Gastroesophageal sphincter (tissue), 3 donors: ENCODE measurements at regions not wholly inside any gene's neighbourhood (a gene's known extent, or its start where the extent isn't known, plus 50 kb on each side); places are given as distances from the start of the nearest gene placed in this dataset.

ENCODE experiments used
- POLR2A ChIP-seq, 2 donors: fragments of 450-650 bp; IDR thresholded peaks; one replicate each; pipeline ENCODE4 v1.6.1; 2017; ENCODE audit warnings: antibody characterized with exemption in 2 of 2, mild to moderate bottlenecking in 2 of 2, moderate library complexity in 1 of 2
- POLR2AphosphoS5 ChIP-seq: sonication (generic); formaldehyde crosslinking; IDR thresholded peaks from one replicate; pipeline ENCODE4 v1.6.1; 2017; ENCODE audit warnings: antibody characterized with exemption
- TF ChIP-seq, protein P1 (sequence below), 4 experiments: fragments of 200-600 bp in 2 of 4; fragments of 450-650 bp in 2 of 4; sonication (generic) in 1 of 4; IDR thresholded peaks; one replicate each; pipeline ENCODE4 v1.5.1; 2017 to 2019; ENCODE audit warnings: antibody characterized with exemption in 4 of 4, mild to moderate bottlenecking in 2 of 4, moderate library complexity in 2 of 4

DNA sequence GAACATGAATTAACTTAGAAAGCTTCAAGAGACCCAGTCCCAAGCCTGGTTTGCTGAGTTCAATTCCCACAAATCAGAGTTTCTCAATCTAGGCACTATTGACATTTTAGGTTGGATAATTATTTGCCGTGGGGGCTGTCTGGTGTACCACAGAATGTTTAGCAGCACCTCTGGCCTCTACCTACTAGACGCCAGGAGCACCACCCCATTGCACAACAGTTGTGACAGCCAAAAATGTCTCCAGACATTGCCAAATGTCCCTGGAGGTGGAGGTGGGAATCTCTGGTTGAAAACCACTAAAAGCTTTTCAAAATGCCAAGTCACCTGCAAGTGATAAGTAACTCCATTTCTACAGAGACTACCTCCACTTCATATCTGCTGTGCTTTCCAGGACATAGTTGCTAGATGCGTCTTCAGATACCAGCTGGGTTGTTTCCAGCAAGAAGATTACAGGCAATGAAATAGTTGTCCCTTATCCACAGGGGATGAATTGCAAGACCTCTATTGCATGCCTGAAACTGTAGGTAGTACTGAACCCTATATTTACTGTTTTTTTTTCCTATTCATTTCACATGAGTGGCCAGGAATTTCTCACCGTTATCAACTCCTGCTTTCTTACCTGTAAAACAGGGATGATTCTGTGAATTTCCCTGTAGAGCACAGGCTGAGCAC is 554.3 kb downstream of the ZEB2 start:
- TF ChIP-seq, protein P1, sequence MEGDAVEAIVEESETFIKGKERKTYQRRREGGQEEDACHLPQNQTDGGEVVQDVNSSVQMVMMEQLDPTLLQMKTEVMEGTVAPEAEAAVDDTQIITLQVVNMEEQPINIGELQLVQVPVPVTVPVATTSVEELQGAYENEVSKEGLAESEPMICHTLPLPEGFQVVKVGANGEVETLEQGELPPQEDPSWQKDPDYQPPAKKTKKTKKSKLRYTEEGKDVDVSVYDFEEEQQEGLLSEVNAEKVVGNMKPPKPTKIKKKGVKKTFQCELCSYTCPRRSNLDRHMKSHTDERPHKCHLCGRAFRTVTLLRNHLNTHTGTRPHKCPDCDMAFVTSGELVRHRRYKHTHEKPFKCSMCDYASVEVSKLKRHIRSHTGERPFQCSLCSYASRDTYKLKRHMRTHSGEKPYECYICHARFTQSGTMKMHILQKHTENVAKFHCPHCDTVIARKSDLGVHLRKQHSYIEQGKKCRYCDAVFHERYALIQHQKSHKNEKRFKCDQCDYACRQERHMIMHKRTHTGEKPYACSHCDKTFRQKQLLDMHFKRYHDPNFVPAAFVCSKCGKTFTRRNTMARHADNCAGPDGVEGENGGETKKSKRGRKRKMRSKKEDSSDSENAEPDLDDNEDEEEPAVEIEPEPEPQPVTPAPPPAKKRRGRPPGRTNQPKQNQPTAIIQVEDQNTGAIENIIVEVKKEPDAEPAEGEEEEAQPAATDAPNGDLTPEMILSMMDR (IDR thresholded peaks at IDR 0.05), result no peak
- no peak for TF ChIP-seq POLR2AphosphoS5
- no peak for TF ChIP-seq POLR2A (IDR thresholded peaks at IDR 0.05)
